Suprapubic skin (tissue), 4 donors: ENCODE measurements at regions not wholly inside any gene's neighbourhood (a gene's known extent, or its start where the extent isn't known, plus 50 kb on each side); places are given as distances from the start of the nearest gene placed in this dataset.

ENCODE experiments used
- DNase-seq, 2 donors: peaks; one replicate each; pipeline ENCODE4 v3.0.0-alpha.2; 2019; ENCODE audit warnings: low spot score in 2 of 2
- H3K27ac ChIP-seq: fragments of 200-600 bp; sonication (generic); one replicate; pipeline ENCODE4 v1.5.1; 2019
- H3K27me3 ChIP-seq: fragments of 200-600 bp; sonication (generic); one replicate; pipeline ENCODE4 v1.5.1; 2019
- H3K36me3 ChIP-seq: fragments of 200-600 bp; sonication (generic); one replicate; pipeline ENCODE4 v1.5.1; 2019
- H3K4me1 ChIP-seq: fragments of 200-600 bp; sonication (generic); one replicate; pipeline ENCODE4 v1.5.1; 2019
- H3K4me3 ChIP-seq: fragments of 200-600 bp; sonication (generic); one replicate; pipeline ENCODE4 v1.5.1; 2019; ENCODE audit warnings: mild to moderate bottlenecking
- H3K9me3 ChIP-seq: fragments of 200-600 bp; sonication (generic); one replicate; pipeline ENCODE4 v1.5.1; 2019
- EP300 ChIP-seq: sonication (generic); formaldehyde crosslinking; IDR thresholded peaks from one replicate; pipeline ENCODE4 v1.6.1; 2017; ENCODE audit warnings: antibody characterized with exemption
- POLR2A ChIP-seq, 2 donors: fragments of 450-650 bp; IDR thresholded peaks; one replicate each; pipeline ENCODE4 v1.6.1; 2017; ENCODE audit warnings: antibody characterized with exemption in 2 of 2, mild to moderate bottlenecking in 2 of 2, moderate library complexity in 2 of 2
- POLR2AphosphoS5 ChIP-seq, 3 donors: sonication (generic); formaldehyde crosslinking; IDR thresholded peaks; one replicate each; pipeline ENCODE4 v1.6.1; 2017; ENCODE audit warnings: antibody characterized with exemption in 3 of 3
- WGBS: methylation state at CpG from one replicate; pipeline ENCODE4 v1.1.5; 2018; 5-methylcytosine and 5-hydroxymethylcytosine counted together
- TF ChIP-seq, protein P1 (sequence below), 2 donors: fragments of 200-600 bp in 1 of 2; fragments of 450-650 bp in 1 of 2; sonication (generic) in 1 of 2; IDR thresholded peaks; one replicate each; pipeline ENCODE4 v1.5.1; 2016 to 2019; ENCODE audit warnings: antibody characterized with exemption in 2 of 2, mild to moderate bottlenecking in 1 of 2, moderate library complexity in 1 of 2

- WGBS = 27% methylated on average over 1 of the region's 1 CpG
- Histone ChIP-seq H3K36me3 (no peaks in the 10 kb centered on the region), H3K27ac (no peak overlapping the region), H3K27me3 (no peaks in the 10 kb centered on the region), H3K9me3 (no peaks in the 10 kb centered on the region), H3K4me1 (no peaks in the 10 kb centered on the region), H3K4me3 (no peak overlapping the region)
- TF ChIP-seq POLR2AphosphoS5 (IDR thresholded peaks at IDR 0.05) = no peak
- no peak for TF ChIP-seq EP300
- no peak for TF ChIP-seq POLR2A (IDR thresholded peaks at IDR 0.05)
- TF ChIP-seq, protein P1, sequence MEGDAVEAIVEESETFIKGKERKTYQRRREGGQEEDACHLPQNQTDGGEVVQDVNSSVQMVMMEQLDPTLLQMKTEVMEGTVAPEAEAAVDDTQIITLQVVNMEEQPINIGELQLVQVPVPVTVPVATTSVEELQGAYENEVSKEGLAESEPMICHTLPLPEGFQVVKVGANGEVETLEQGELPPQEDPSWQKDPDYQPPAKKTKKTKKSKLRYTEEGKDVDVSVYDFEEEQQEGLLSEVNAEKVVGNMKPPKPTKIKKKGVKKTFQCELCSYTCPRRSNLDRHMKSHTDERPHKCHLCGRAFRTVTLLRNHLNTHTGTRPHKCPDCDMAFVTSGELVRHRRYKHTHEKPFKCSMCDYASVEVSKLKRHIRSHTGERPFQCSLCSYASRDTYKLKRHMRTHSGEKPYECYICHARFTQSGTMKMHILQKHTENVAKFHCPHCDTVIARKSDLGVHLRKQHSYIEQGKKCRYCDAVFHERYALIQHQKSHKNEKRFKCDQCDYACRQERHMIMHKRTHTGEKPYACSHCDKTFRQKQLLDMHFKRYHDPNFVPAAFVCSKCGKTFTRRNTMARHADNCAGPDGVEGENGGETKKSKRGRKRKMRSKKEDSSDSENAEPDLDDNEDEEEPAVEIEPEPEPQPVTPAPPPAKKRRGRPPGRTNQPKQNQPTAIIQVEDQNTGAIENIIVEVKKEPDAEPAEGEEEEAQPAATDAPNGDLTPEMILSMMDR (IDR thresholded peaks at IDR 0.05) = no peak
- no peak for DNase-seq
These were observed 454.0 kb downstream of the NBAS start for GRCh38 chr2:15107137-15107536.

GRCh38 chr2:15111718-15112117, 449.4 kb downstream of the NBAS start:
- 91% methylated on average over 1 of the region's 1 CpG for WGBS
- H3K9me3 ChIP-seq = no peaks in the 10 kb centered on the region
- H3K27me3 ChIP-seq = no peaks in the 10 kb centered on the region
- H3K36me3 ChIP-seq = no peaks in the 10 kb centered on the region
- H3K27ac ChIP-seq = no peak overlapping the region
- H3K4me1 ChIP-seq = no peaks in the 10 kb centered on the region
- no peak for DNase-seq
- TF ChIP-seq, protein P1 (IDR thresholded peaks at IDR 0.05) = no peak
- TF ChIP-seq POLR2A (IDR thresholded peaks at IDR 0.05) (no peak), EP300 (no peak), POLR2AphosphoS5 (IDR thresholded peaks at IDR 0.05) (no peak)
- H3K4me3 ChIP-seq = no peak overlapping the region

DNA sequence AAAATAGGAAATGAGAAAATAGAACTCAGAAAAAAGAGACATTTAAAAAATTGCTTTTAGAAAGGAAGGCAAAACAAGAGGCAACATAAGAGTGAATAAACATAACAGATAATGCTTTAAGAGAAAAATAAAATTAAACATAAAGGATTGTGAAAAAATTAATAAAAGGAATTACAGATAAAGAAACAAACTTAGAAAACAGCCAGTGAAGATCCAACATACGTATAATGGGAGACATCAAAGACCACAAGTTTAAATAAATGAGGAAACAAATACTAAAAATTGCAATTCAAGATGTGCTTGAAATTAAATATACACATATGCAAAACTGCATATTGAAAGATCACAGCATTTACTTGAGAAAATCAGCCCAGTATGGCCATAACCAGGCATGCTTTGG, 448.9 kb downstream of the NBAS start:
- WGBS = 90% methylated on average over 1 of the region's 1 CpG
- Histone ChIP-seq H3K4me3 (no peak overlapping the region), H3K36me3 (no peaks in the 10 kb centered on the region), H3K4me1 (no peaks in the 10 kb centered on the region), H3K9me3 (no peaks in the 10 kb centered on the region), H3K27ac (no peak overlapping the region), H3K27me3 (no peaks in the 10 kb centered on the region)
- DNase-seq = no peak
- TF ChIP-seq, protein P1 (IDR thresholded peaks at IDR 0.05) = no peak
- no peak for TF ChIP-seq POLR2AphosphoS5 (IDR thresholded peaks at IDR 0.05)
- TF ChIP-seq EP300 = no peak
- TF ChIP-seq POLR2A (IDR thresholded peaks at IDR 0.05) = no peak

- no peak for DNase-seq
These were observed 445.4 kb downstream of the NBAS start for GRCh38 chr2:15115776-15116175.

DNA sequence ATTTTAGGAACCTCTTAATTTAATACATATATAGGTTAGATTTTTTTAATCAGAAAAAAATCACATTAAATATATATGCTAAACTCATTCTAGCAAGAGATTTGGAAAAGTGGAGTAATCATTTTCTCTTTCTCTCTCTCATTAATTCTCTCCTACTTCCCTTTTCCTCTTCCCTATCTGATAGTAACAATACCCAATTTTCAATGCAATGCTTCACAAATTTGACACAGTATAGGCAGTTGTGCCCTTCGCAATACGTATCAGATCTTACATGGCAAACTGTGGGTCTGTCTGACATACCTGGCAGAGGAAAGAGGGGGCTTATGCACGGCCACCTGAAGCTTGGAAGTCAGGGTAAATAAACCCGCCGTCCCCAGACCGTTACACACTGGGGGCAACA, 444.3 kb downstream of the NBAS start:
- Histone ChIP-seq H3K4me1 (no peaks in the 10 kb centered on the region), H3K36me3 (no peaks in the 10 kb centered on the region), H3K4me3 (no peak overlapping the region), H3K9me3 (no peaks in the 10 kb centered on the region), H3K27ac (no peak overlapping the region), H3K27me3 (no peaks in the 10 kb centered on the region)
- TF ChIP-seq EP300 = no peak
- TF ChIP-seq, protein P1 (IDR thresholded peaks at IDR 0.05) = no peak
- TF ChIP-seq POLR2A (IDR thresholded peaks at IDR 0.05) = no peak
- no peak for TF ChIP-seq POLR2AphosphoS5 (IDR thresholded peaks at IDR 0.05)
- DNase-seq = no peak
- WGBS = 92% methylated on average over 6 of the region's 6 CpGs

More at GRCh38 chr2:15115776-15116175, 445.4 kb downstream of the NBAS start:
- H3K27ac ChIP-seq = no peak overlapping the region
- H3K36me3 ChIP-seq = no peaks in the 10 kb centered on the region
- no peak overlapping the region for H3K4me3 ChIP-seq
- H3K4me1 ChIP-seq = no peaks in the 10 kb centered on the region
- TF ChIP-seq POLR2AphosphoS5 (IDR thresholded peaks at IDR 0.05) = no peak
- TF ChIP-seq, protein P1 (IDR thresholded peaks at IDR 0.05) = no peak
- no peak for TF ChIP-seq EP300
- TF ChIP-seq POLR2A (IDR thresholded peaks at IDR 0.05) = no peak
- H3K27me3 ChIP-seq = no peaks in the 10 kb centered on the region
- no peaks in the 10 kb centered on the region for H3K9me3 ChIP-seq
